Left colon (tissue), 2 donors: ENCODE measurements at regions not wholly inside any gene's neighbourhood (a gene's known extent, or its start where the extent isn't known, plus 50 kb on each side); places are given as distances from the start of the nearest gene placed in this dataset.
"Not testable (repeated sequence)": the region's sequence is repeated elsewhere in the genome, so short reads cannot be mapped to it uniquely, and the experiment has no call there.

ENCODE experiments used
- ATAC-seq: fragments of 200-7000 bp; cut with Tn5 transposase; one replicate; pipeline ENCODE4 v1.9.1; 2020; ENCODE audit warnings: mild to moderate bottlenecking, moderate library complexity
- DNase-seq, 2 donors: peaks; one replicate each; pipeline ENCODE4 v3.0.0-alpha.2; 2020
- intact Hi-C, 2 donors: fragments of 100-400 bp; cut with DNase I in 1 of 2; cut with micrococcal nuclease in 1 of 2; formaldehyde crosslinking; loops; one replicate each; pipeline versions ENCODE4 v1.11.2 to v1.14.0; 2022; cut with DNase I, micrococcal nuclease
- donor health status: DM: no; HTN: no; CAD: no.
- donor health status: DM: yes; HTN: yes; CAD: no.

- ATAC-seq (peak; percentile 68), DNase-seq (no peak)
- intact Hi-C loops = loop anchor here in 1 of 2 donors (5.0 kb wide), 1 partner anchor 126 kb away; no protein-coding TSS in a partner anchor
Observed at GRCh38 chr5:99033014-99033900, 104.5 kb upstream of the CHD1 start.

GRCh38 chr5:99032234-99033013, 103.6 kb upstream of the CHD1 start:
- peak; percentile 64 for ATAC-seq
- peak; percentile 59 to 67 for DNase-seq
- intact Hi-C loops = loop anchor here in 1 of 2 donors (5.0 kb wide), 1 partner anchor 125 kb away; no protein-coding TSS in a partner anchor

- DNase-seq (no peak), ATAC-seq (no peak)
- intact Hi-C loops = loop anchor here in 1 of 2 donors (5.0 kb wide), 1 partner anchor 124 kb away; no protein-coding TSS in a partner anchor
Observed at GRCh38 chr5:99030906-99031440, 102.2 kb upstream of the CHD1 start.

- DNase-seq = no peak
- no peak for ATAC-seq
- intact Hi-C loops = no loop called here
Observed at GRCh38 chr5:99029172-99029571, 100.4 kb upstream of the CHD1 start.

- intact Hi-C loops, DNase-seq, ATAC-seq: not testable (repeated sequence)
Observed at GRCh38 chr5:99028170-99028569, 99.4 kb upstream of the CHD1 start.

- intact Hi-C loops = no loop called here
- no peak for DNase-seq
- ATAC-seq = peak; percentile 74
Observed at GRCh38 chr5:99025298-99026045, 96.7 kb upstream of the CHD1 start.

GRCh38 chr5:99023330-99023729, 94.5 kb upstream of the CHD1 start:
- ATAC-seq (no peak), DNase-seq (no peak)
- intact Hi-C loops = no loop called here

- intact Hi-C loops = no loop called here
- DNase-seq = no peak
- ATAC-seq = no peak
Observed at GRCh38 chr5:99022250-99022649, 93.4 kb upstream of the CHD1 start.

- ATAC-seq (peak; percentile 89), DNase-seq (no peak)
- intact Hi-C loops = no loop called here
Observed at GRCh38 chr5:99020698-99021048, 91.9 kb upstream of the CHD1 start.

GRCh38 chr5:99019812-99020697, 91.2 kb upstream of the CHD1 start:
- ATAC-seq = peak; percentile 91
- DNase-seq = no peak
- intact Hi-C loops = no loop called here

GRCh38 chr5:99019254-99019653, 90.4 kb upstream of the CHD1 start:
- intact Hi-C loops = no loop called here
- DNase-seq (no peak), ATAC-seq (no peak)

GRCh38 chr5:99010294-99010693, 81.5 kb upstream of the CHD1 start:
- ATAC-seq (no peak), DNase-seq (no peak)
- intact Hi-C loops = no loop called here

- DNase-seq, ATAC-seq, intact Hi-C loops: not testable (repeated sequence)
Observed at GRCh38 chr5:99008009-99008408, 79.2 kb upstream of the CHD1 start.

GRCh38 chr5:99005506-99005905, 76.7 kb upstream of the CHD1 start:
- DNase-seq (no peak), ATAC-seq (no peak)
- intact Hi-C loops = no loop called here

GRCh38 chr5:99004960-99005359, 76.2 kb upstream of the CHD1 start:
- intact Hi-C loops = no loop called here
- ATAC-seq = no peak
- DNase-seq = no peak

- DNase-seq (no peak), ATAC-seq (no peak)
- intact Hi-C loops = no loop called here
Observed at GRCh38 chr5:99000876-99001275, 72.1 kb upstream of the CHD1 start.

GRCh38 chr5:99000221-99000620, 71.4 kb upstream of the CHD1 start:
- intact Hi-C loops = no loop called here
- ATAC-seq = no peak
- DNase-seq = no peak

GRCh38 chr5:98999631-99000030, 70.8 kb upstream of the CHD1 start:
- intact Hi-C loops = no loop called here
- DNase-seq = no peak
- ATAC-seq = no peak
